ENCODE measurements at regions not wholly inside any gene's neighbourhood (a gene's known extent, or its start where the extent isn't known, plus 50 kb on each side); places are given as distances from the start of the nearest gene placed in this dataset.

DNA sequence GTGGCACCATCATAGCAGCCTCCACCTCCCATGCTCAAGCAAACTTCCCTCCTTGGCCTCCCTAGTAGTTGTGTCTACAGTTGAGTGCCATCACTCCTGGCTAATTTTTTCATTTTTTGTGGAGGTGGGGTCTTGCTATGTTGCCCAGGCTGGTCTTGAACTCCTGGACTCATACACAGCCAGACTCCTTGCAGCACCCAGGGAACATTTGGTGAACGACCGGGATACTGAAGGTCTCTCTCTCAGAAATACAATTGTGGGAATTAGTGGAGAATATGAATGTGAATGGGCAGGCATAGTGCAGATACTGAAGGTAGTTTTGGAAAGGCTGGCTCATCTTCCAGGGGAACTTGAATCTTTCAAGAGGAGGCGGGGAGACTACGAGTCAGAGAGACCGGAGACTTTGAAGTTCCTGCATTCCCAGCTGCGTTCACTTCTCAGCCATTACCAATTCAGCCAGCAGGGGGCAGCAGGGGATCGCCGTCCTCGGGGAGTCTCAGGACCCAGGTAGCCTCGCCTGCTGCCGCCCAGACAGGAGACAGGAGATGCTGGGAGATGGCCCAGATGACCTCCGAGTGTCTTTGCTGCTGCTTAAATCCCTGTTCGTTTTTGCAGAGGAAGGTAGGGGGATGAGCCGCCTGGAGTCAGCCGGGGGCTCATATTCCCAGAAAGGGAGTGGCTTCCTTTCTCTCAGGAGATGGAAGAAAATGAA, 68.6 kb downstream of the HAPSTR1 start:
- no peak for TF ChIP-seq GATA3 (IDR thresholded peaks at IDR 0.05; ENCODE audit: low read depth, low read length)
- TF ChIP-seq GATA2 (IDR thresholded peaks at IDR 0.05; ENCODE audit: low read depth, low read length): no peak

Data from SH-SY5Y (cell line).